ENCODE measurements at regions not wholly inside any gene's neighbourhood (a gene's known extent, or its start where the extent isn't known, plus 50 kb on each side); places are given as distances from the start of the nearest gene placed in this dataset.

DNA sequence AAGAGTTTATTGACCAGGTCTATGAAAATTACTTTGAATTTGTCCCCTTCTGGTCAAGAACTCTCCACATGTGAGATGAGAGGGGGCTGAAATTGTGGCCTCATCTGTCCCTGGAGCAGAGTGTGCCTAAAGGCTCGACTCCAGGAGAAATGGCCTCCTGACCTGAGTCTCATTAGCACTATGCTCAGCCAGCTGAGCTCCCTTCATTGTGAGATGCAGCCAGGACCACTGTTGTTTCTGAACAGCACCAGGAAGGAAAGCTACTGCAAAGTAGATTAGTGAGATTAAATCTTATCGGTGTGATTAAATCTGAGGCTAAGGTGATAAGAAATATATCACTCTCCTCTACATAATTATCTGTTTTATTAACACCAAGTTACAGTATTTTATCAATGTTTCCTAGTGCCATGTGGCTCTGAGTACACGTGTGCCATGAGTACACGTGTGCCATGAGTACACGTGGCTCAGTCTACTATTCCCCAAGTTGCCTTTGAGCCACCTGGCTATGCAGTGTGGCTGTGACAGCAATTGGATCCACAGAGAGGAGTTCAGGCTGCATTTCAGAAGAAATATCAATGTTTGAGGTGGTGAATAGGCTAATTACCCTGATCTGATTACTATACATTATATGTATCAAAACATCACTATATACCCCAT, 126.9 kb downstream of the IPMK start:
- TF ChIP-seq, protein P1, sequence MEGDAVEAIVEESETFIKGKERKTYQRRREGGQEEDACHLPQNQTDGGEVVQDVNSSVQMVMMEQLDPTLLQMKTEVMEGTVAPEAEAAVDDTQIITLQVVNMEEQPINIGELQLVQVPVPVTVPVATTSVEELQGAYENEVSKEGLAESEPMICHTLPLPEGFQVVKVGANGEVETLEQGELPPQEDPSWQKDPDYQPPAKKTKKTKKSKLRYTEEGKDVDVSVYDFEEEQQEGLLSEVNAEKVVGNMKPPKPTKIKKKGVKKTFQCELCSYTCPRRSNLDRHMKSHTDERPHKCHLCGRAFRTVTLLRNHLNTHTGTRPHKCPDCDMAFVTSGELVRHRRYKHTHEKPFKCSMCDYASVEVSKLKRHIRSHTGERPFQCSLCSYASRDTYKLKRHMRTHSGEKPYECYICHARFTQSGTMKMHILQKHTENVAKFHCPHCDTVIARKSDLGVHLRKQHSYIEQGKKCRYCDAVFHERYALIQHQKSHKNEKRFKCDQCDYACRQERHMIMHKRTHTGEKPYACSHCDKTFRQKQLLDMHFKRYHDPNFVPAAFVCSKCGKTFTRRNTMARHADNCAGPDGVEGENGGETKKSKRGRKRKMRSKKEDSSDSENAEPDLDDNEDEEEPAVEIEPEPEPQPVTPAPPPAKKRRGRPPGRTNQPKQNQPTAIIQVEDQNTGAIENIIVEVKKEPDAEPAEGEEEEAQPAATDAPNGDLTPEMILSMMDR (IDR thresholded peaks at IDR 0.05): no peak
- DNase-seq (ENCODE audit: low spot score): no peak
- H3K27ac ChIP-seq: no peak overlapping the region

DNA sequence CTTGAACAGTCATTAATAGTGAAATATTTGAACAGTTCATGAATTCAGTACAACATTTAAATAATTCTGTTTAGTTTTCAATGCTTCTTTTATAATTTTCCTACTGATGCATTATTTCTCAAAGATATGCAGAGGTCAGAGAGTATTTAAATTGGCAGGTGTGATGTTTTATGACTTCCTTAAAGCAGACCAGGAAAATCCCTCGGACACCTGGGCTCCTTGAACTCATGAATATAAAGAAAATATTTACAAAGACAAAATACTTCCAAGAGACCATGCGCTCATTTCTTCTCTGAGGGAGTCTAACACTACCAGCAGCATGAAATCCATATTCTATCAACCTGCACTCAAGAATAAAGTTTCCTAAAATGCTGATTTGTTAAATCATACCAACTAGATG, 127.6 kb downstream of the IPMK start:
- no peak for DNase-seq (ENCODE audit: low spot score)
- Histone ChIP-seq H3K4me3 (no peak overlapping the region), H3K27ac (no peak overlapping the region)
- TF ChIP-seq, protein P1 (IDR thresholded peaks at IDR 0.05): no peak

More for the DNA sequence above, 126.9 kb downstream of the IPMK start:
- H3K4me3 ChIP-seq: no peak overlapping the region

DNA sequence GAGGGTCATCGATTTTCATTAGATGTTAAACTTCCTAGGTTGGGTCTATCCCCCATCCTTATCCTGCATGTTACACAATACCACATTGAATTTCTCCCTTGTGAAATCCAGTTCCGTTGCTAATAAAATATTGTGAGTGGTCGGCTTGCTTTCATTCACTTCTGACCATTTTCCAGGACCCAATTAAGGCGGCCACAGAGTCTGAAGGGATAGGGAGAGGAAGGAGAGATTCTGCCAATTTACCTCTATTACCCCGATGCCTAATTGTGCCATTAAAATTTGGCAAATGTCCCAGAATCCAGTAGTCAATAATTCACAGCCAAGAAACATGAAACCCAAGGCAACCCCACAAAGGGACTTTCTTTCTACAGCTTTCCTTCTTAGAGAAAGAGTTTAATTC, 129.9 kb downstream of the IPMK start:
- DNase-seq (ENCODE audit: low spot score): no peak
- Histone ChIP-seq H3K27ac (no peak overlapping the region), H3K4me3 (no peak overlapping the region)
- TF ChIP-seq, protein P1 (IDR thresholded peaks at IDR 0.05): no peak

DNA sequence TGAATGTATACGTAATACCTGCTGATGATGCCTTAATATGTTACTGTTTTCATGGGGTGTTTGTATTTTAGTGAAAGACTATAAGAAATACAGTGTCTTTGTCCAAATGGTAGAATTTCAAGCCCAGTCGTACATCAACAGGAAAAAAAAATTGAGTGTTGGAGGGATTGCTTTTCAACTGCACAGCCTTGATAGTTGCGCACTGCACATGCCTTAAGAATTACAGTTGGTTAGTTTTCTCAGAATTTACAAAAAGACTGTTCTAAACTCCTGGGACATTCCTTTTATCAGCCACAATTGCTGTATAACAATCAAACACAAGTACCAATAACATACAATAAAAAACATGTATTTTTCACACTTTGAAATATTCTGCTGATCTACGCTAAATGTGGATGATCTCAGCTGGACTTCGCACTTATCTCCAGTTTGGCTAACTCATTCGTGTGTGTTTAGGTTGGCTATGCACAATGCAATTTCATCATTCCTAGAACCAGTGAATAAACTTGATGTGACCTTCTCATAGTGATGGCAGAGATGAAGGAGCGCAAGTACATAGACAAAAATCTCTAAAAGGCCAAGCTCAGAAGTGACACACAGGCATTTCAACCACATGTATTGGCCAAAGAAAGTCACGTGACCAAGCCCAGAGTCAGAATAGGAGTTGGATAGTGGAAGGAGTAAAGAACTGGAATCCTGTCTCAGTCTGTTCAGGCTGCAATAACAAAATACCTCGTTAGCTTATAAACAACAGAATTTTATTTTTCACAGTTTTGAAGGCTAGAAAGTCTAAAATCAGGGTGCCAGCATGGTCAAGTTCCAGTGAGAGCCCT, 152.3 kb downstream of the IPMK start:
- no peak for DNase-seq (ENCODE audit: low spot score)
- TF ChIP-seq, protein P1 (IDR thresholded peaks at IDR 0.05): no peak
- Histone ChIP-seq H3K27ac (no peak overlapping the region), H3K4me3 (no peak overlapping the region)

DNA sequence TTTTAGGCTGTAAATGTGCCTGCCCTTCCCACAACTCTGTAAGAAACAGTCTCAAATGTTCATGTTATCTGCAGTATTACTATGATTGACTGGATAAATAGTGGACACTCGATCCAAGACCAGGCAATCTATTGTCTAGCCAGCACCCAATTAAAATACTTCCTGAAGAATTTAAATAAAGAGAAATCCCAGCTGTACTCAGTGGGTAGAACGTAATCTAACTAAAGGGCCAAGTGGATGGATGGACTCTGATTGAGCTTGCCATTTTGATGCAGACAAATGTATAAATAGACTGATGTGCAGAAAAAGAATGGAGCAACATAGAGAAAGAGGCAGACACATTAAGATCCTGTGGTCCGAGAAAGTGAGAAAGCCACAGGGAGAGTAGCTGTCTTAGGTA, 158.0 kb downstream of the IPMK start:
- no peak overlapping the region for H3K4me3 ChIP-seq
- H3K27ac ChIP-seq: no peak overlapping the region
- no peak for DNase-seq (ENCODE audit: low spot score)
- TF ChIP-seq, protein P1 (IDR thresholded peaks at IDR 0.05): no peak

DNA sequence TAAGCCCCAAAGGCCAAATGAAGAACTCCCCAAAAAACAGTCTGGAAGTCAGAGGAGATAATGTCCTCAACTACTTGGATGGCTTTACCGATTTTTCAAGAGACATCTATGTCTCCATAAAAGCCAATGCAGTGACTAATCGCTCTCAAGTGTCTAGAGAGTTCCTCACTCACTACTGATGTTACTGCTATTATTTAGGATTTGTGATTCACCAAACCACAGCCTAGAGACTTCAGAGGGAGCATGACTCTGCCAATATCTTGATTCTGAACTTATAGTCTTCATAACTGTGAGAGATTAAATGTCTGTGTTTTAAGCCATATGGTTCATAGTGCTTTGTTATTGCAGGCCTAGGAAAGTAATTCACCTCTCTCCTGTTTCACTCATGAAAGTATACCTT, 160.2 kb downstream of the IPMK start:
- TF ChIP-seq, protein P1 (IDR thresholded peaks at IDR 0.05): no peak
- H3K27ac ChIP-seq: no peak overlapping the region
- no peak for DNase-seq (ENCODE audit: low spot score)
- H3K4me3 ChIP-seq: no peak overlapping the region

Data from coronary artery (tissue), 2 donors.